SIG-M5 (cell line): ENCODE measurements at regions not wholly inside any gene's neighbourhood (a gene's known extent, or its start where the extent isn't known, plus 50 kb on each side); places are given as distances from the start of the nearest gene placed in this dataset.

ENCODE experiments used
- DNase-seq: peaks from one replicate; lab custom pipeline; 2025; lab: John Stamatoyannopoulos, UW

DNA sequence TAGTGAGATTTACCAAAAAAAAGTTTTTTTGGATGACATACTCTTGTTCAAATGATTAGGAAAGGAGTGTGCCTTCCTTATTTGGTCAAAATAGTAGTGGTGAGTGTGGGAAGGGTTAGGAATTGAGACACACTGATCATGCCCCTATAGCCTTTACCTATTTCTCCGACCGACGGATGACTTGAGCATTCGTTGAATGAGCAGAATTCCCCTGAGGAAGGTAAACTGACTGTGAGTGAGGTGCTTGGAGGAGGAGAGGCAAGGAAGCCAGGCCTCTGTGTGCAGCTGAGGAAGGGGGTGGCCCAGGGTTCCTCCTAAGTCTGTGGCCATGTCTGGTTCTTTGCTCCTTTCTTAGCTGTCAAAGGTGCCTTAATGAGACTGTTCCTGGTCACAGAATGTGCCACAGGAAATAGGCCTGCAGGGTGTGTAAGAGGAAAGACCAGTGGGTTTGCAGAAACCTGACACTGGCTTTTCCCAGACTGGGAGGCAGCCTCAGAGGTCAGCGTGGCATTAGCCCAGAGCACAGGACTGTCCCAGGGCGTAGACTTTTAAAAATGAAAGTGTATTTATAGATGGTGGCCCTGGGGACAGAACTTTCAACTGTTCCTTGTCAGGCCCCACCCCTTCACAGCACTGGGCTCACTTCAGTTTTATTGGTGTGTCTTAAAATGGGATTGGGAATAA lies 307.7 kb upstream of the C2CD4B start:
- no peak for DNase-seq

DNA sequence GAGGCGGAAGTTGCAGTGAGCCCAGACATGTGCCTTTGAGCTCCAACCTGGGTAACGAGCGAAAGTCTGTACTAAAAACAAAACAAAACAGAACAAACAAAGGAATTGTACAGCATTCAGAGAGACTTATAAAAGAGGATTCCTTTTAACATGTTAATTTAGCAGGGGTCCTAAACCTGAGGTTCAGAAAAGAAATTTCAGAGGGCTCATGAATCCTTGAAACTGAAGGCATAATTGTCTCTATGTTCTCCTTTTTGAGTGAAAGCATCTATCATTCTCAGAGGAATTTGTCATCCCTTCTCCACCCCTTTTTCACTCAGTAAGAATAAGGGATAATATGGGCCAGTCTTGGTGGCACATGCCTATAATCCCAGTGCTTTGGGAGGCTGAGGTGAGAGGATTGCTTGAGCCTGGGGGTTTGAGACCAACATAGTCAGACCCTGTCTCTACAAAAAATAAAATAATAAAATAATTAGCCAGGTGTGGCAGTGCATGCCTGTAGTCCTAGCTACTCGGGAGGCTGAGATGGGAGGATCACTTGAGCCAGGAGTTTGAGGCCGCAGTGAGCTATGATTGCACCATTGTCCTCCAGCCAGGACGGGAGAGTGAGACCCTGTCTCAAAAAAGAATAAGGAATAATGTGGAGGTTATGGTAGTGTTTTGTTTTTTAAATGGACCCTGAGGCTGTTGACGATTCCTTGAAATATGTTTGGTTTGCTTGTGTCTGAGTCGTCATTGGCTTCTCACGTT lies 309.1 kb upstream of the C2CD4B start:
- DNase-seq, result no peak

DNA sequence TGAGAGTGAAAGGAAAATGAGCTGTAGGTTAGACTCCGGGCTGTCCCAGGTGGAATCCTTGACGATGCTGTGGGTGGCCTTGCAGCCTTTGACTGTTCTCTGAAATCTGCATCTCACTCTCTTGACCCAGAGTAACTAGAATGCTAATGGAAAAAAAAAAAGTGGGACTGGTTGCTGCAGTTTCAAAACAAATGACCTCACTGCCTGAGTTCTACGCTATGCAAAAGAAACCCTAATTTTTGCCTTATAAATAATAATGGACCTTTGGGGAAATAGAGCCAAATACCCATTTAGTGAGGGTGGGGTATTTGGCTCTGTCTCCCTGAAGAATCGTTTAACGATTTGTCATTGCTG lies 309.7 kb upstream of the C2CD4B start:
- no peak for DNase-seq

DNA sequence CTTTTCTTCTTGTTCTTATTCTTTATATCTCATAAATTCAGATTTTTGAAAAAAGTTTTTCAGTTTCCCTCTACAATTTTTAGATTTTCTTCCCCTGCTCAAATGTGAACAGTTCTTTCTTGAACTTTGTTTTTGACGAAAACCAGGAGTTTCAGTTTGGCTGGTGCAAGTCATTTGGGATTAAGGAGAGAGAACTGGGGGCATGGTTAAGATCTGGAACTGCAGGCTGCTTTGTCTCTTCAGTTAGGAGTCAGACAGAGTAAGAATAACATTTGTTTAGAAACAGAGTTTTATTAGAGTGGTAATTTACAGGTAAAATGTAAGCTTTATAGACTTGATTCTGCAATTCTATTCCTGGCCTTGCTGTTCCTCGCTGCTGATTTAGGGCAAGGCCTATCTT lies 310.5 kb upstream of the C2CD4B start:
- DNase-seq, result no peak

DNA sequence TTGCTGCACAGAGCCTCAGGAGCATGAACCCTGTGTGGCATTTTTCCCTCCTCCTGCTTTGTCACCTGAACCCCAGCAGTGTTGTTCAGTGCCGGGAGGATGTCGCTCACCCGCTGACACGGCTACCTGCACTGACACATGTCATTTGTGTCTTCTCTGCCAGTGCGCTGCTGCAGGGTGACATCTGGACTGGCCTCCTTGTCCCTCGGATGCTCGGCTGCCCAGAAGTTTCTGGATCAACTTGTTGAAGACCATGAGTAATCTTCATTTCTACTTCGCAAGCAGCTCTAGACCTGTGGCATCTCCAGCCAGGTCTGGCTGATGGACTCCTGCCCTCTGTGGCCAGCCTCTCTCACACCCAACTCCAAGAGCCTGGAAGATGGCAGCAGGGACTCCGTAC lies 311.1 kb upstream of the C2CD4B start:
- no peak for DNase-seq

DNA sequence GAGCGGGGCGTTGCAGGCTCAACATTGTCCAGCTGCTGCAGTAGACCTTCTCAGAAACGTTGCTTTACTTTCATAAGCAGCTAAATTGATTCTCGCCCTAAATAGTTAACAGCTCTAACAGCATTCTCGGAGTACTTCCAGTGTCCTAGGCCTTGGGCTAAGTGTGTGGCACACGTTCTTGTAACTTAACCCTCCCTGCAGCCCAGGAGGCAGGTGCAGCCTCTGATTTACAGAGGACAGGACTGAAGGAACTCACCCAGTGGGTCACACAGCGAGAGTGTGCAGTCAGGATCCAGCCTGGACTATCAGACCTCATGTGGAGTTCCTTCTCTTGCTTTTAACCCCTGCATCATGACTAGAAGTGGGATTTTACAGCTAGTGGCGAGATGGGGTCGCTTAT lies 312.8 kb upstream of the C2CD4B start:
- DNase-seq, result no peak

DNA sequence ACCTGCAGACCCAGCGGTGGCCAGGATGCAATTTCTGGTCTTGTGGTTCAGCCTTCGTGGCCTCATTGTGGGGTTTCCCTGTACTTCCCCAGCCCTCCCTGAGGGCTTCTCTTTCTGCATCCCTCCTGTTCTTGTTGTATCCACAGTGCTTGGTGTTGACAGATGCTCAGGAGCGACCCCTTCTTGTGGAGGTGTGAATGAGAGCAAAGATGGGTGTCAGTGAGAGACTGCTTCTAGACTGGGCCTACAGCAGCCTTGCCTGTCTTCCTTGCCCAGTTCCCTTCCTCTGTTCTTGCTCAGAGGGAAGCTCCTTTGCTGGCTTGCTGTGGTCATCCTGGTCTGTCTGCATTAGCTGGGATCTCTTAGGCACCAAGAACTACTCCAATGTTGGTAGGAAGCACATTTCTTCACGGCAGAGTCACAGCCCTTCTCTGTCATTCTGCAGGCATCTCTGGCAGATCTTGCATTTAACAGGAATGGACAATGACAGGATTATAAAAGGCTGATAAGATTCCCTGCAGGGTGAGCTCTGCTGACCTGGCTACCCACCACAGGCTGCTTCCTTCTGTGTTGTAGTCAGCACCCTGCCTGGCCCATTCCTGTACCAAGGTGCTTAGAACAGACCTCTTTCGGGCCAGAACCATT lies 317.8 kb upstream of the C2CD4B start:
- no peak for DNase-seq

DNA sequence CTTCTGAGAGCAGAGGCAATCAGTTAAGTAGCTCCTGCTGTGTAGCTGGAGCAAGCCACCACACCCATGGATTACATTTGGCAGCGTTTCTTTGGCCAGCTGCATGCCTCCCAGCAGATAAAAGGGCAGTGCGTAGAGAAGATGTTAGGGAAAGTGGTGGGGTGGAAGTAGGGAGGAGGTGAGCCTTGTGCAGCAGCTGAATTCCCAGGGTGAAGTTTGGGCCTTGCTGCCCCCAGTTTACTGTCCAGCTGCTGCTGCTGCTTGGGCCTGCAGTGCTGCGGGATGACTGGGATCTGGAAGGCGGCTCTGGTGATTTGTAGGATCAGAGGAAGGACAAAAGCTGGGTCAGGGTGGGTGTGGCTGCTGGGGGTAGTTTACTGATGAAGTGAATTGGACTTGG lies 318.7 kb upstream of the C2CD4B start:
- no peak for DNase-seq

DNA sequence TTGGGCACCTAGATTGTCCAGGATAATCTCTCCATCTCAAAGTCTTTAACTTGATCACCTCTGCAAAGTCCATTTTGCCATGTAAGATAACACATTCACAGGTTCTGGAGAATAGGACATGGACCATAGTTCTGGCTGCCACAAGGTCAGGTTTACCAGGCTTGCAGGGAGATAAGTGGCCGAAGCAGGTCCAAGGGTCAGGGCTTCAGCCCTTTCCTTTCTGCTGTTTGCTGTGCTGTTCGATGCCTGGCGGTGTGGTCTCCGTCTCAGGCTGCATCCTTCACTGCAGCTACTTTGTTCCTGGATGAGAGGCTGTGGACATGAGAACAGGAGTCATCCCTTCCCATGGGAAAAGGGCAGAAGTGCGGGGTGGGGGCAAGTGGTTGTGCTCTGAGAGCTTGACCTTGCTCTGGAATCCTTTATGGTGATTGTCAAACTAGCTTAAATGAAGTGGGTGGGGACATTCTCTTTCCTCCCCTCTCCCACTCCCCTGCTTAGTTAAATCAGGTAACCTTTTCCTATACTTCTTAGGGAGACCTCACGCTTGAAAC lies 320.2 kb upstream of the C2CD4B start:
- no peak for DNase-seq

DNA sequence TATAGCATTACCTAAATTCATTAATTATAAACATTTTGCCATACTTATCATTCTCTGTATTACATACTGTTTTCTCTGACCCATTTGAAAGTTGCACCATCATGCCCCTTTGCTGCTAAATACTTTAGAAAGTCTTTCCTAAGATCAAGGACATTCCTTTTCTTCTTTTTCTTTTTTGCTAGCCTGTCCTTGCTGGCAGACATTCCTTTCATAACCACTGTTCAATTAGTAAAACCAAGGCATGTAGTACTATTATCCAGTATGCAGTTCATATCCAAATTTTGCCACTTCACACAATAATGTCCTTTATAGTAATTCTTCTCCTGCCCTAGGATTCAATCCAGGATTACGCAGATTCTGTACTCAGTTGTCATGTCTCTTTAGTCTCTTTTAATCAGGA lies 321.0 kb upstream of the C2CD4B start:
- no peak for DNase-seq

DNA sequence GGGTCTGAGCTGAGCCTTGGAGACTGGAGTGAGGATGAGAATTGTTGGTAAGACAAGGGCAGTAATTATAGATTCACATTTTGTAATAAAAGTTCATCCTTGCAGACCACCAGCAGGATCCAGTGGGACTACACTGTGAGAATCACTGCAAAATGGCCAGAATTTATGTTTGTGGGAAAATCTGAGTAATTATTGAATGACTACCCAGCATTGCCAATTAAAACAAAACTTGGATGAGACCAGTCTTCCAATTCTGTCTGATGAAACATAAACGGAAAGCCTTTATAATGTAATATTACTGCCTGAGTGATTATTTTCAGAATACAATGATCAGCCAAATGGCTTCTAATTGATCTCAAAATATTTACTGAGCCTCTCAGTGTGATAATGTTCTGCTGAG lies 323.3 kb upstream of the C2CD4B start:
- no peak for DNase-seq

DNA sequence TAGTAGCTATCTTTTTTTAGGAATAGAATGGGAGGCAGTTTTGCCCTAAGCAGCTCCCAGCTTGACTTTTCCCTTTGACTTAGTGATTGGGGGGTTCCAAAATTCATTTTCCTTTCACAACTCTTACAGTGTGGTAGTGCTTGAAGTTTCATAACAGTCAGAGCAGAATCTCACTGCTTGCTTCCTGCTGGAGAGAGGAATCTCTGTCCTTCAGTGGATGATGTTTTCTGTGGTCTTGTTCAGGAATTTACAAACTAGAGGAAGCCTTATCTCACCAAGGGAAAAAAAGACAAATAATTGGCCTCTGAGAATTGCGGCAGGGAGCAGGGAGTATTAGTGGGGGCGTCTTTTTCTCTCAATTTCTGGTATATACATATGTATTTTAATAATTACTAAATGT lies 326.6 kb upstream of the C2CD4B start:
- no peak for DNase-seq

DNA sequence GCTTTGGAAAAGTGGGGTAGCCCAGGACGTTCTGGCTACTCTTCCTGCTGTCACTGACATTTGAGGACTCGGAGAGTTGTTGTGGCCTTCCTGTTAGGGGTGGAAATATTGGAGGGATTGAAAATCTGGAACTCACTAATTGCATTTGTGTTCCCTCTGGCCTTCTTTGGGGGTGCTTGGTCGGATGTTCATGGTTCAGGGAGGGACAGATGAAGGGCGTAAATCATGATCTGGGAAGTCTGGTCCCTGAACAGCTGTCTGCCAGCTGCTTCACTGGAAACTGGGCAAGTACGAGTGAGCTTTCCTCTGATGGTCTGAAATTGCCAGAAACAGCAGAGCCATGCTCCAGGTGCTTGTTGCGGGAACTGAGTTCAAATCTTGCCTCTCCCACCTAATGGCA lies 327.8 kb upstream of the C2CD4B start:
- DNase-seq, result no peak

DNA sequence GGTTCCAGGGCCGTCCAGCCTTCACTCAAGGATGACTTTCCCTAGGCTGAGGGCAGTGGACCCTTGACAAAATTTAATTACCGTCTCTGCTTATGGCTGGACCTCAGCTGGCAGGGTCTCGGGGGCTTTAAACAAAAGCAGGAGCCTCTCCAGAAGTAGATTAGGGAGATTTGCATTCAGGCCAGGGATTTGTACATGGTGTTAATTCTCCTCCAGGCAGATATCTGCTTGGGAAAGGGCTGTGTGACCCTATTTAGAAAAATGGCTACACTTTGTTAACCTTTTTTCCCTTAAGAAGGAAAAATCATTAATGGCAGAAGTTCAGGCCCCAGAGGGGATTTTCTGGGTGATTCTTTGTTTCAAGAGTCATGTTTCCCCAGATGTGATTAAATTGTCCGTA lies 329.1 kb upstream of the C2CD4B start:
- no peak for DNase-seq

DNA sequence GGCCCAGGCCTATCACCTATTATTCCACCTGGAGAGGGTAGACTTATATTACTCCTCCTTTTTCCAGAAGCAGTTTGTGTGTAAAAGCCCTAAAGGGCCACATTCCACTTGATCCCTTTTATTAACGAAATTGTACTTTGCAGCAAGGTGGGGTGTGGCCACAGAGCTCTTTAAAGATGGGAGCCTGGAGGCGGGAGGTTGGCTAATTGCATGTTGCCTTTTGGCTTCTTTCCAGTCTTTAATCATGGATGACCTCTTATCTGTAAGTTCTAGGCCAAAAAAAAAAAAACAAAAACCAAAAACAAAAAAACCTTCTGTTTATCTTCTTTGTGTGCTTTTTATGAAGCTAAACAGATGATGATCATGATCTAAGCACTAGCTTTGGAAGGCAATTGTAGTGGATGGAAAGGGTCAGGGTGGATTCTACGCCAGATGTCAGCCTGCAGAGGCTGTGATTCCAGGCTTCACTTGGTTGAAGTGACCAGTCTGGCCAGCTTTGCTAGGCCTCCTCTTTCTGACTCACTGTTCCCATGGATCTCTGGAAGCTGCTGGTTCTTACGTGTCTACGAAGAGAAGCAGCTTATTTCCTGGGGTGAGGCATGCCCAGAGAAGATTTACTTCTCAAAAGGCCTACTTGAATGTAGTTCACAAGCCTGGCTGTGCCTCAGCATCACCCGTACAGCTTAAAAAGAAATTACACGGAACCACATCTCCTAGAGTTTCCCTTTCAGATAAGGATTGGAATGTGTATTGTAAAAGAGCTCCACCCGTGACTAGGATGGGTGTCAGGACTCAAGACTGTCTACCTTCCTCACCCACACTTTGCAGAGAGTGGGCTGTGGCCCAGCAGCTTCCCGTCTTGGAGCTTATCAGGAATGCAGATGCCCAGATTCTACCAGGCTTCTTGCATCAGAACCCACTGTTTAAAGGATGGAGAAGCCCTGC lies 330.9 kb upstream of the C2CD4B start:
- no peak for DNase-seq

DNA sequence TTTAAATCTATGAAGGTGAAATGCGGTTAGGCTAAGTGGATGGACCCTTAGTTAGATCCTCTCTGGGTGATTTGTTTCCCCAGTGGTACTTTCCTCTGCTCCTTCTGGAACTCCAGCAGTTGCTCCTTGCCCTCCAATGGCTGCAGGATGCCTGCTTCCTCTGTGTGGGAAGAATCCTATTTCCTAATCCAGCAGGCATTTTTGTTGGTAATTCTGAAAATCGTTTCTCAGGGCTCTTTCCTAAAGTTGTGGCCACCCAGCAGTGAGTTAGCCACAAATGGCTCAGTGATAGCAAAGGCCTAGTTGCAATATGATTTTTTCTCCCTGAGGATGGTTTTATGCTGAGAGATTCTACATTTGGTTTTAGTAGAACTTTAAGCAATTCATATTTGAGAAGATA lies 332.3 kb upstream of the C2CD4B start:
- DNase-seq, result no peak

DNA sequence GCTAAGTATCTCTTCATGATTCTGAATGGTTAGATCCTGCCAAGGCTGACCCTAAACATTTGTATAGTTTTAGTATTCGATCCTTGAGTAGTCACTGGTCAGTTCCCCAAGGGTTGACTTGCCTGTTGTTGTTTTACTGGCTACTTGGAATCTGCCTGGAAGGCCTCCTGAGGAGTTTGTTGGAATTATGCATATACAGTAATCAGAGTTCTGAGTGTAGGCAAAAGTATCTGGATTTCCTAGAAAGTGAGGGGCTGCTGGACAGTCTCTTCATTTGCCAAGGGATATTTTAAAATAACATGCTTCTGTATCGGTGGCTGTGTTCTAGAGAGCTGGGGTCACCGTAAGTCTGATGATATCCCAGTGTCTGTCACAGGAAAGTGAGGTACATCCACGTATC lies 333.2 kb upstream of the C2CD4B start:
- no peak for DNase-seq

DNA sequence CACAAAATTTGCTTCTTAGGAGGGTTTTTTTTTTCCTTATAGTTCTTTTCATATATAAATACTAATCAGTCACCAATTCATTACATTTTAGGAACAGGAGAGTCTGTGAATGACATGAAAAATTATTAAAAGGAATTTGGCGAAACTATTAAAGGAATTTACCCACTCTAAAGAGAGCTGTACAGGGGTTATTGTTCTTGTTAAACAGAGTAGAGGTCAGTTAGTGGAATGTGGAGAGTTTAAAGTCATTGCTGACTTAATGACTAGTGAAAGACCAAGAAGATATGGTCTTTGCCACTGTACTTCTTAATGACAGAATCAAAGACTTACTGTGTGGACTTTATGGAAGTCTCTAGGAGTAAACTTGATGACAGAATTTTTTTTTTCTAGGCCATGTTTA lies 333.6 kb upstream of the C2CD4B start:
- no peak for DNase-seq

DNA sequence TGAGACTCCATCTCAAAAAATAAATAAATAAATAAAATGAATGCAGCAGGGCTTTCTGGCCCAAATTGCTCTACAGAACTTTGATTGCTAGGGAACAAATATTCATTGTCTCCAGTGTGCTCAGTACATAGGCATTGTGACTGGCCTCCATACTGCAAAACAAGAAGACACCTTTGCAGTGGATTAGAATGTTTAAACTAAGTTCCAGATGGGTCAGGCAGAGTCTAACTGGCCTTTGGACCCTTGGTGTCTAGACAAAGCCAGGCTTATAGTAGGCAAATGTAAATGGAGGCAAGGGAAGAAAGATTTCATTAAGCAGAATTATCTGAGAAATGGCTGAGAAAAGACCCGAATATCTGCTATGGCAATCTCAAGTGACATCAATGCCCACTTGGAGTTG lies 335.2 kb upstream of the C2CD4B start:
- DNase-seq, result no peak

DNA sequence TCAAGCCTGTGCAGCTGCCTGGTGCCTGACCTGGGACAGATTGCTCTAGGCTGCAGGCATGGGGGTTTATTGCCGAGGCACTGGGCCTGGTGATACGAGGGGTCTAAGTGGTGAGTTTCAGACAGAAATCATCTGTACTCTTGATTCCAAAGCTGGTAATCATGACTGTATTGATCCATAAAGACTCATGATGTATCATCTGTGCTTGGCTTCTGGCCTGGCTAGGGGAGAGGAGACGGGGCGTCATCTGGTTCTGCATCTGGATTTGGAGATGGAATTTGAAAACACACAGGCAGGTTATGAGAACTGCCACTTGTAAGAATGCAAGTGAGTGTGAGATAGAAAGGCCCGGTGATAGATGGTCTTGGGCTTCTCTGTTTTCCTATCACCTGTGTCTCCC lies 337.4 kb upstream of the C2CD4B start:
- no peak for DNase-seq

DNA sequence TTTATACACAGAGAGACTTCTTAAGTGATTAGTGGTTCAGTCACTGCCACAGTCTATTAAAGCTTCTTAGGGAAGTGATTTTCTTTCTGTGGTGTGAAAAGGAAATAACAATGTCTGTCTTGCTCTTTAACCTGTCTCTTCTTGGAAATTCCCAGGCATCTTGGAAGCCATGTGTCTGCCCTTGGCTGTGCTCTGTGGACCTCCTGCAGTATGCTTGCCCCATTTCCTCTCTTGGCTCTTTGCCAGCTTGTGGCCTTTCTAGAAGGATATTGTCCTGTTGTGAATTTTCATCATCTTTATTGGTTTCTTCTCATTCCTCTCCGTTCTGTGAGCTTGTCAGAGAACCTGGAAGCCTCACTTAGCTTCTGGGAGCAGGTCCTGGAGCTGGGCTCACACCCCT lies 338.4 kb upstream of the C2CD4B start:
- DNase-seq, result no peak

DNA sequence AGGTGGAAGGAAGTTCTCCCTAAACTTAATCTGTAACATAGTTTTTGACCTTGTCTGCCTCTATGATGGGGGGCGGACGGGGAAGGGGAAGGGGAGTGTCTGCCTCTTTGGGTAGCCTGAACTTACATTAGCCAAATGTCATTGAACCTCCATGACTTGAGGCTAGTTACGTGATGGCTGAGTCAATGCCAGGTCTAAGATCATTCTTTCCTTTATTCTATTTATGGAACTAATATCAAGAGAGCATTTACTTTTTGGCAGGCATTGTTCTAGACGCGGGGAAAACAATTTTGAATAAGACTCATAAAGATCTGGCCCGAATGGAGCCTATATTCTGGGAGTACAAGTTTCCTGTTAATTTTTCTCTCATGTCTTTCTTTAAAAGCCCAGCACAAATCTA lies 340.7 kb upstream of the C2CD4B start:
- no peak for DNase-seq
